ENCODE measurements at regions not wholly inside any gene's neighbourhood (a gene's known extent, or its start where the extent isn't known, plus 50 kb on each side); places are given as distances from the start of the nearest gene placed in this dataset.

DNA sequence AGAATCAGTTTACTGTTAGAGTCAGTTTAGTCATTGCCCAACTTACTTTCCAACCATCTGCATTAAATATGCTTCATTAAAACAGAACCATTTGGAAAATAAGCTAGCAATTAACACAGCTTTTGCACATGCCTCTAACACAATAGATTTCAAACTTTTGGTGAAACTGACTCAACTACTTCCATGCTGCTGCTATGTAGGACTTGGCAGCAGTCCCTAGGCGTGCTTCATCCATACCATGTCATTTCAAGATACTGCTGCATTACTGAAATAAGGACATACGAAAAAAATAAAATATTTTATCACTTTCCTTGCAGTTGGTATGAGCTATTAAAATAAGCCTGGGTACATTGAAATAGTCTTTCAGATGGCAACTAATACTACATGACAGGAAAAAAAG is 65.5 kb upstream of the SOX6 start:
- DNase-seq = no peak

DNA sequence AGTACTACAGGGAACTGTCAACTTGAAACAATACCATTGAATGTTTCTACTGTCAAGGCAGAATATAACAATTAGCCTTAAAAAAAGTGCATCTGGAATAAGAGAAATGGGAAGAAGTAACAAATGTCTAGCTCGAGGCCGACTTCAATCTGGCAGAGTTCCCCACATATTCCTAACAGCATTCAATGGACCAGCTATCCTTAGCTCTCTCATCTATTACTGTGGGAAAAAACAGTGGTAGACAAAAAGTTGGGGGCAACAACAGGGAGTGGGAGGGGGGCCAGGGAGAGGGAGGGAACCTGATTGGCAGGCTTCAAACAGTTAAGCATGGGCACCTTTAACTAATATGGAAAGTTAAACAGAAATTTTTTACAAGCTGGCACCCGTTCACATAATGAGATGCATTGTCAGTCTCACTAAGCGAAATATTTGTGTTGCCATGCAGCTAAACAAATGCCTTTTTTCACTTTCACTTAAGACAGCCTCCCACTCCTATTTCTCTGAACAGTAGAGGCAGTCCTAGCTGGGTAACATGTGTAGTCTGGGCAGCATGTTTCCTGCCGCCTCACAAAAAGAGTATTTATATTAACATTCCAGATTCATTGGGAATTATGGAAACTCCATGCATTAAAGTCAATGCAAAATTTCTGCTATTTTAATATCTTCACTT is 62.2 kb upstream of the SOX6 start:
- DNase-seq = no peak

DNA sequence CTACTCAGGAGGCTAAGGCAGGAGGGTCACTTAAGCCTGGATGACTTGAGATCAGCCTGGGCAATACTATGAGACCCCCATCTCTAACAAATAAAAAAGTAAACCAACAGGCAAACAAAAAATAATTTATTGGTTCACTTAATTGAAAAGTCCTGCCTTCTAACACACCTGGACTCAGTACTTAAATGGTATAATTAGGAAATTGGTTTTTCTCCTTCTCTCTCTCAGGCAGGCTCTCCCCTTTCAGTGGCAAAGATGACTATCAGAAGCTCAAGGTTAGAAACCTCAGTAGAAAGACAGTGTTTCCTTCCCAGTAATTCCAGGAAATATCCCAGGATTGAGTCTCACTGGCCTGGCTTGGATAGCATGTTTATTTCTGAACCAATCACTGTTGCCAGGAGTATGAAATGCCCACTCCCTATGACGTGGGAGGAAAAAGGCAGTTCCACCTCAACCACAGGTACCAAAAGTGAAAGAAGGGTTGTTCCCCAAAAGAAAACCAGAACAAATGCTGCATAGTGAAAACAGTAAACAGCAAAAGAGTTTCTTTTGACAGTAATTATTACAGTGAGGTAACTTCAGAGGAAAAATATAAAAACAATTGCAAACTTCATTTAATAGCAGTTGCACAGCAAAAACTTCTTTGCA is 56.3 kb upstream of the SOX6 start:
- DNase-seq = no peak

DNA sequence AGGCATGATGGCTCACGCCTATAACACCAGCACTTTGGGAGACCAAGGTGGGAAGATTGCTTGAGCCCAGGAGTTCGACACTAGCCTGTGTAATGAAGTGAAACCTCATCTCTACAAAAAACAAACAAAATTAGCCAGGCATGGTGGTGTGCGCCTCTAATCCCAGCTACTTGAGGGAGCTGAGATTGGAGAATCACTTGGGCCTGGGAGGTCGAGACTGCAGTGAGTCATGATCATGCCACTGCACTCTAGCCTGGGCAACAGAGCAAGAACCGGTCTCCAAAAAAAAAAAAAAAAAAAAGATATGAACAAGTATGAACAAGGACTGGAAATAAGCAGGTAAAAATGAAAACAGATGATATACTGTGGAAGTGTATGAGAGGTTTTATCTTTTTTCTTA is 54.1 kb upstream of the SOX6 start:
- no peak for DNase-seq

DNA sequence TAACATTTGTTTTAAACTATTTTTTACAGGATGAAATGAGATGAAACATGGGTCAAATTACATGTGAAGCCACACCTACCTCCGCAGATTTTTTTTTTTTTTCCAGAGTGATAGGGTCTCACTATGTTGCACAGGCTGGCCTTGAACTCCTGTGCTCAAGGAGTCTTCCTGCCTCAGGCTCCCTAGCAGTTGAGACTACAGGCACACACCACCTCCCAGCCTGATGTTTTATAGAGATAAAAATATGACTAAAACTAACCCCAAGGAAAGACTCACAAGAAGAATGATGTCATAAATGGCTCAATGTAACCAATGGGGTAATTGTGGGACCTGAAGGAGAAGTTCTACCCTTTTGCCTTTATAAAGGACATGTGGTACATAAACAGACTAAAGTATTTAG is 52.3 kb upstream of the SOX6 start:
- no peak for DNase-seq

DNA sequence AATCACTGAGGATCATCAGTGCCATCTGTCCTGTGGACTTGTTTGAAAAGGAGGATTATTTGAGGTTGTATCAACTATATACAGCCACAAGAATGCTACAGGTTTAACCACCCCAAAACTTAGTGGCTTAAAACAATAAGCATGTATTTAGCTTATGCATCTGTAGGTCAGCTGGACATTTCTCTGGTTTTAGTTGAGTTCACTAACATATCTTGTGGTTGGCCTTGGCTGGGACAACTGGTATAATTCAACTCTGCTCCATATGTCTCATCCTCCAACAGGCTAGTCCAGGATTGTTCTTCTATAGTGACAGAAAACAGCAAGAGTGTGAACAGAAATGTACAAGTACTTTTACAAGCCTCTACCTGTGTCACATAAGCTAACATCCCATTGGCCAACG is 49.9 kb upstream of the SOX6 start:
- no peak for DNase-seq

All from CD4-positive, alpha-beta T cell treated with Interleukin-12 subunit alpha and Interleukin-12 subunit beta, for 1 hour (primary cell).